ENCODE measurements at regions not wholly inside any gene's neighbourhood (a gene's known extent, or its start where the extent isn't known, plus 50 kb on each side); places are given as distances from the start of the nearest gene placed in this dataset.
"Not testable (repeated sequence)": the region's sequence is repeated elsewhere in the genome, so short reads cannot be mapped to it uniquely, and the experiment has no call there.

- no peaks in the 10 kb centered on the region for H3K27me3 ChIP-seq (replicated peaks; ENCODE audit: control insufficient read depth, insufficient read depth, low read length)
- no peak overlapping the region for H3K4me3 ChIP-seq (replicated peaks; ENCODE audit: low read depth, low read length)
- H3K36me3 ChIP-seq (ENCODE audit: control insufficient read depth, insufficient read depth, low read length): no peaks in the 10 kb centered on the region
- no peak for DNase-seq (ENCODE audit: extremely low read depth, insufficient read length)
- no peak for TF ChIP-seq CTCF (IDR thresholded peaks at IDR 0.05; ENCODE audit: insufficient read depth, low read length, poor library complexity, severe bottlenecking)
Measured at GRCh38 chr4:107509615-107510014, 210.4 kb downstream of the PAPSS1 start.

DNA sequence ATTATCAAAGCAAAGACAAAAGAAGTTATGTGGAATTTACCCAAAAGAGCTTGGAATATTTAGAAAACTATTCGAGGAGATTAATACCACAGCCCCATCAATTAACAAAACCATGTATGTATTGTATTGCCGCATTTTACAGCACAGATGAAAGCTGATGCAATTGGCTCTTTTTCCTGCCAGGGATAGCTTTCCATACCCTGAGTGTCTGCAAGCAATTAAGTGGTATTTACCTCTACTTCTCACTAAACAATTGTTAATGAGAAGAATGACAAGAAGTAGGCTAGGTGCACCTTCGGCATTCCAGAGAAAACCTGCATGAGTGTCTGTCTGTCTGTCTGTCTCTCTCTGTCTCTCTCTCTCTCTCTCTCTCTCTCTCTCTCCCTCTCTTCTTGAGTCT is 219.5 kb downstream of the PAPSS1 start:
- Histone ChIP-seq H3K36me3 (ENCODE audit: control insufficient read depth, insufficient read depth, low read length) (no peaks in the 10 kb centered on the region), H3K4me3 (replicated peaks; ENCODE audit: low read depth, low read length) (no peak overlapping the region), H3K27me3 (replicated peaks; ENCODE audit: control insufficient read depth, insufficient read depth, low read length) (no peaks in the 10 kb centered on the region)
- TF ChIP-seq CTCF (IDR thresholded peaks at IDR 0.05; ENCODE audit: insufficient read depth, low read length, poor library complexity, severe bottlenecking): no peak
- DNase-seq (ENCODE audit: extremely low read depth, insufficient read length): no peak

GRCh38 chr4:107497054-107497453 is 223.0 kb downstream of the PAPSS1 start:
- H3K4me3 ChIP-seq (replicated peaks; ENCODE audit: low read depth, low read length): no peak overlapping the region
- no peak for TF ChIP-seq CTCF (IDR thresholded peaks at IDR 0.05; ENCODE audit: insufficient read depth, low read length, poor library complexity, severe bottlenecking)
- no peak for DNase-seq (ENCODE audit: extremely low read depth, insufficient read length)
- no peaks in the 10 kb centered on the region for H3K36me3 ChIP-seq (ENCODE audit: control insufficient read depth, insufficient read depth, low read length)
- H3K27me3 ChIP-seq (replicated peaks; ENCODE audit: control insufficient read depth, insufficient read depth, low read length): no peaks in the 10 kb centered on the region

DNA sequence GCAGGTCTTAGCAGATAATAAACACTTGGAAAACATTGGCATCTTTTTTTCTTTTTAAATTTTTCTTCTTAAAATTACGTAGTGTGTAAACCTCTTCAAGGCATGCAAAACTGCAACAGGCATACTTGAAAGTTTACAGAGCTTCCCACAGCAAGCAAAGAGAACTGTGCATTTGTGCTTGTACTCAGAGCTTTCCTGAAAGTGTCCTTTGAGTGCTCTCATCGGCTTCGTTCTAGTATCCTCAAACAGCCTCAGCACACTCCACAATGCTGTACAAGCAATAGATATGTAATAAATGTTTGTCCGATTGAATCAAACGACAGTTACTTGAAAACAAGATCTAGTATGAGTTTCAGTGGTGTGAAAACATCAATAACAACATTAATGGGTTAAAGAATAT is 227.5 kb downstream of the PAPSS1 start:
- H3K4me3 ChIP-seq (replicated peaks; ENCODE audit: low read depth, low read length): no peak overlapping the region
- no peak for DNase-seq (ENCODE audit: extremely low read depth, insufficient read length)
- H3K36me3 ChIP-seq (ENCODE audit: control insufficient read depth, insufficient read depth, low read length): no peaks in the 10 kb centered on the region
- no peak for TF ChIP-seq CTCF (IDR thresholded peaks at IDR 0.05; ENCODE audit: insufficient read depth, low read length, poor library complexity, severe bottlenecking)
- H3K27me3 ChIP-seq (replicated peaks; ENCODE audit: control insufficient read depth, insufficient read depth, low read length): no peaks in the 10 kb centered on the region

DNA sequence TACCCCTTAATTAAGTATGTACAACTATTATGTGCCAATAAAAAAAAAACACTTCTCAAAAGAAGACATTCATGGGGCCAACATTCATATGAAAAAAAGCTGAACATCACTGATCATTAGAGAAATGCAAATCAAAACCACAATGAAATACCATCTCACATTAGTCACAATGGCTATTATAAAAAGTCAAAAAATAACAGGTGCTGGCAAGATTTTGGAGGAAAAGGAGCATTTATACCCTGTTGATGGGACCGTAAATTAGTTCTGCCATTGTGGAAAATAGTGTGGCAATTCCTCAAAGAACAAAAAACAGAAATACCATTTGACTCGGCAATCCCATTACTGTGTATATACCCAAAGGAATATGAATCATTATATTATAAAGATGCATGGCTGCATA is 229.9 kb downstream of the PAPSS1 start:
- H3K27me3 ChIP-seq (replicated peaks; ENCODE audit: control insufficient read depth, insufficient read depth, low read length): no peaks in the 10 kb centered on the region
- H3K4me3 ChIP-seq (replicated peaks; ENCODE audit: low read depth, low read length): no peak overlapping the region
- no peak for TF ChIP-seq CTCF (IDR thresholded peaks at IDR 0.05; ENCODE audit: insufficient read depth, low read length, poor library complexity, severe bottlenecking)
- no peak for DNase-seq (ENCODE audit: extremely low read depth, insufficient read length)
- H3K36me3 ChIP-seq (ENCODE audit: control insufficient read depth, insufficient read depth, low read length): no peaks in the 10 kb centered on the region

DNA sequence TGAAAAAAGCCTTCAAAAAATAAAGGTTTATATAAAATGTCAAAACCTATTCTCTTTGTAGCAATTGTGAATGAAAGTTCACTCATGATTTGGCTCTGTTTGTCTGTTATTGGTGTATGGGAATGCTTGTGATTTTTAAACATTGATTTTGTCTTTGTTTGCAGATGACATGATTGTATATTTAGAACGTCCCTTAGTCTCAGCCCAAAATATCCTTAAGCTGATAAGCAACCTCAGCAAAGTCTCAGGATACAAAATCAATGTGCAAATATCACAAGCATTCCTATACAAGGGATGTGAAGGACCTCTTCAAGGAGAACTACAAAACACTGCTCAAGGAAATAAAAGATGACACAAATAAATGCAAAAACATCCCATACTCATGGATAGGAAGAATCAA is 236.4 kb downstream of the PAPSS1 start:
- not testable (repeated sequence) for H3K36me3 ChIP-seq (ENCODE audit: control insufficient read depth, insufficient read depth, low read length); H3K27me3 ChIP-seq (replicated peaks; ENCODE audit: control insufficient read depth, insufficient read depth, low read length); DNase-seq (ENCODE audit: extremely low read depth, insufficient read length); H3K4me3 ChIP-seq (replicated peaks; ENCODE audit: low read depth, low read length)
